HCT116 (cell line): ENCODE measurements at regions not wholly inside any gene's neighbourhood (a gene's known extent, or its start where the extent isn't known, plus 50 kb on each side); places are given as distances from the start of the nearest gene placed in this dataset.

ENCODE experiments used
- CEBPB ChIP-seq: IDR thresholded peaks from 2 replicates; pipeline ENCODE4 v1.6.1; 2012; ENCODE audit warnings: low read depth
- CTCF ChIP-seq, 3 experiments: fragments of 200-600 bp in 1 of 3; sonication (generic) in 1 of 3; IDR thresholded peaks in 2 of 3; conservative IDR thresholded peaks in 1 of 3; 2 replicates each; pipeline ENCODE4 v1.5.1; 2012 to 2017; ENCODE audit warnings: low read depth in 2 of 3, low read length in 2 of 3, antibody characterized with exemption in 1 of 3, borderline replicate concordance in 1 of 3, control low read depth in 1 of 3, mild to moderate bottlenecking in 1 of 3, mixed read lengths in 1 of 3, mixed run types in 1 of 3, moderate library complexity in 1 of 3; ENCODE audit not compliant: insufficient read depth in 1 of 3
- EZH2 ChIP-seq: fragments of 200-600 bp; sonication (generic); IDR thresholded peaks from 2 replicates; pipeline ENCODE4 v1.6.1; 2017; ENCODE audit warnings: antibody characterized with exemption, mixed run types
- EZH2phosphoT487 ChIP-seq: fragments of 200-600 bp; IDR thresholded peaks from 2 replicates; pipeline ENCODE4 v1.6.1; 2018; ENCODE audit warnings: antibody characterized with exemption, borderline replicate concordance
- JUND ChIP-seq: IDR thresholded peaks from 2 replicates; pipeline ENCODE4 v1.6.1; 2012
- MAX ChIP-seq: IDR thresholded peaks from 2 replicates; pipeline ENCODE4 v1.6.1; 2012
- POLR2A ChIP-seq: IDR thresholded peaks from 2 replicates; pipeline ENCODE4 v1.7.0; 2011; ENCODE audit warnings: borderline replicate concordance; ENCODE audit not compliant: insufficient read depth, insufficient read length; ENCODE audit errors: extremely low read depth
- POLR2AphosphoS5 ChIP-seq: IDR thresholded peaks from 2 replicates; pipeline ENCODE4 v1.6.1; 2011; ENCODE audit warnings: mild to moderate bottlenecking, low read depth, low read length, moderate library complexity
- SIN3A ChIP-seq: IDR thresholded peaks from 2 replicates; pipeline ENCODE4 v1.6.1; 2012; ENCODE audit warnings: low read depth
- ZBTB33 ChIP-seq: IDR thresholded peaks from 2 replicates; pipeline ENCODE4 v1.6.1; 2011; ENCODE audit warnings: mild to moderate bottlenecking, low read length, moderate library complexity; ENCODE audit not compliant: insufficient replicate concordance; ENCODE audit errors: extremely low read depth
- ZNF274 ChIP-seq: fragments of 200-500 bp; sonication (Bioruptor generic); IDR thresholded peaks from 2 replicates; pipeline ENCODE4 v1.6.1; 2014; ENCODE audit warnings: mild to moderate bottlenecking, low read depth, low read length, inconsistent platforms

GRCh38 chr12:104852896-104853295 is 105.2 kb downstream of the SLC41A2 start:
- TF ChIP-seq CTCF (IDR thresholded peaks at IDR 0.05 in 2 of 3, conservative IDR thresholded peaks at IDR 0.05 in 1 of 3; ENCODE audit: borderline replicate concordance in 1 of 3, insufficient read depth in 1 of 3, low read depth in 2 of 3, low read length in 2 of 3) (no peak), CEBPB (no peak), MAX (no peak), POLR2AphosphoS5 (no peak), ZBTB33 (no peak), POLR2A (no peak), EZH2phosphoT487 (no peak), EZH2 (no peak), JUND (no peak), ZNF274 (no peak), SIN3A (no peak)
